Kidney (tissue), 13 donors: ENCODE measurements at regions not wholly inside any gene's neighbourhood (a gene's known extent, or its start where the extent isn't known, plus 50 kb on each side); places are given as distances from the start of the nearest gene placed in this dataset.

ENCODE experiments used
- DNase-seq, 5 donors: peaks; one replicate each; pipeline ENCODE4 v3.0.0-alpha.2; 2013 to 2020
- FAIRE-seq: peaks from 2 replicates; lab custom pipeline; 2012; peaks lifted over from hg19 to GRCh38; lab: Jason Lieb, UNC
- H3K27ac ChIP-seq, 2 donors: one replicate each; pipeline ENCODE4 v1.7.0; 2013; ENCODE audit warnings: low read depth in 2 of 2, low read length in 2 of 2, inconsistent platforms in 1 of 2
- H3K27me3 ChIP-seq: one replicate; pipeline ENCODE4 v1.7.1; 2013; ENCODE audit warnings: low read length, inconsistent platforms; ENCODE audit not compliant: control insufficient read depth, insufficient read depth
- H3K36me3 ChIP-seq, 3 donors: one replicate each; pipeline versions ENCODE4 v1.7.0 to v1.7.1; 2013; ENCODE audit warnings: low read length in 3 of 3, control low read depth in 1 of 3, inconsistent platforms in 1 of 3; ENCODE audit not compliant: insufficient read depth in 3 of 3, control insufficient read depth in 2 of 3
- H3K4me1 ChIP-seq, 3 donors: one replicate each; pipeline versions ENCODE4 v1.7.0 to v1.7.1; 2013; ENCODE audit warnings: low read length in 3 of 3, inconsistent platforms in 1 of 3, low read depth in 1 of 3; ENCODE audit not compliant: control insufficient read depth in 2 of 3, insufficient read depth in 2 of 3
- H3K4me3 ChIP-seq, 3 donors: one replicate each; pipeline versions ENCODE4 v1.7.0 to v1.8.1; 2013; ENCODE audit warnings: low read length in 3 of 3, control low read depth in 1 of 3, inconsistent platforms in 1 of 3
- H3K9ac ChIP-seq, 3 donors: one replicate each; pipeline versions ENCODE4 v1.7.0 to v1.7.1; 2013; ENCODE audit warnings: low read length in 3 of 3, control low read depth in 1 of 3, inconsistent platforms in 1 of 3
- H3K9me3 ChIP-seq, 3 donors: one replicate each; pipeline versions ENCODE4 v1.7.0 to v1.7.1; 2013; ENCODE audit warnings: low read length in 3 of 3, control low read depth in 1 of 3, inconsistent platforms in 1 of 3; ENCODE audit not compliant: control insufficient read depth in 2 of 3, insufficient read depth in 1 of 3
- intact Hi-C: fragments of 100-400 bp; cut with DNase I; formaldehyde crosslinking; loops from one replicate; pipeline ENCODE4 v1.11.1; 2022
- TF ChIP-seq, protein P1 (sequence below): IDR thresholded peaks from 3 replicates; pipeline ENCODE4 v1.5.1; 2012; ENCODE audit warnings: mild to moderate bottlenecking, moderate library complexity, borderline replicate concordance; ENCODE audit not compliant: insufficient read depth; ENCODE audit errors: extremely low read depth
- donor health status: control.
- donor health status: control.
- donor health status: control.
- donor health status: control.
- donor health status: control.
- donor health status: DM: yes; HTN: yes; CAD: no.
- donor health status: Normal renal cell carcinoma (clear cell type).

DNA sequence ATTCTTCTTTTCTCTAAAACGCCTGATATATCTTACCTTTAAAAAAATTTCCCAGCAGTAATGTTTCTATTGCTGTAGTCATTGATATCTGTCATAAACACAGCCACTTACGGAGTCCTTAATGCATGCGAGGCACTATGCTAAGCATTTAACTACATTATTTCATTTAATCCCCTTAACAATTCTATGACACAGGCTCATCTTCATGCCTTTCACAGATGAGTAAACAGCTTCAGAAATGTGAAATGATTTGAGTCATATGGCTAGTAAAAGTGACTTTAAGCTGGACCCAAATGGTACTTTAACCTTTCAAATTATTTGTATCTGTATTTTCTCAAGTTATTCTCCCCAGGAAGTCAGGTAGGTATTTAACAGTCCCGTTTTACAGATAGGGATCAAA lies 125.1 kb upstream of the FGGY start:
- TF ChIP-seq, protein P1, sequence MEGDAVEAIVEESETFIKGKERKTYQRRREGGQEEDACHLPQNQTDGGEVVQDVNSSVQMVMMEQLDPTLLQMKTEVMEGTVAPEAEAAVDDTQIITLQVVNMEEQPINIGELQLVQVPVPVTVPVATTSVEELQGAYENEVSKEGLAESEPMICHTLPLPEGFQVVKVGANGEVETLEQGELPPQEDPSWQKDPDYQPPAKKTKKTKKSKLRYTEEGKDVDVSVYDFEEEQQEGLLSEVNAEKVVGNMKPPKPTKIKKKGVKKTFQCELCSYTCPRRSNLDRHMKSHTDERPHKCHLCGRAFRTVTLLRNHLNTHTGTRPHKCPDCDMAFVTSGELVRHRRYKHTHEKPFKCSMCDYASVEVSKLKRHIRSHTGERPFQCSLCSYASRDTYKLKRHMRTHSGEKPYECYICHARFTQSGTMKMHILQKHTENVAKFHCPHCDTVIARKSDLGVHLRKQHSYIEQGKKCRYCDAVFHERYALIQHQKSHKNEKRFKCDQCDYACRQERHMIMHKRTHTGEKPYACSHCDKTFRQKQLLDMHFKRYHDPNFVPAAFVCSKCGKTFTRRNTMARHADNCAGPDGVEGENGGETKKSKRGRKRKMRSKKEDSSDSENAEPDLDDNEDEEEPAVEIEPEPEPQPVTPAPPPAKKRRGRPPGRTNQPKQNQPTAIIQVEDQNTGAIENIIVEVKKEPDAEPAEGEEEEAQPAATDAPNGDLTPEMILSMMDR, result no peak
- Histone ChIP-seq H3K27ac (no peak overlapping the region), H3K9me3 (peaks cover 0 to 5% (median 0%) of the 10 kb centered on the region in 3 donors), H3K4me1 (peaks cover 0 to 7% (median 0%) of the 10 kb centered on the region in 3 donors), H3K9ac (no peak overlapping the region), H3K4me3 (no peak overlapping the region), H3K27me3 (no peaks in the 10 kb centered on the region), H3K36me3 (no peaks in the 10 kb centered on the region)
- intact Hi-C loops, result no loop called here
- no peak for DNase-seq
- no peak for FAIRE-seq

DNA sequence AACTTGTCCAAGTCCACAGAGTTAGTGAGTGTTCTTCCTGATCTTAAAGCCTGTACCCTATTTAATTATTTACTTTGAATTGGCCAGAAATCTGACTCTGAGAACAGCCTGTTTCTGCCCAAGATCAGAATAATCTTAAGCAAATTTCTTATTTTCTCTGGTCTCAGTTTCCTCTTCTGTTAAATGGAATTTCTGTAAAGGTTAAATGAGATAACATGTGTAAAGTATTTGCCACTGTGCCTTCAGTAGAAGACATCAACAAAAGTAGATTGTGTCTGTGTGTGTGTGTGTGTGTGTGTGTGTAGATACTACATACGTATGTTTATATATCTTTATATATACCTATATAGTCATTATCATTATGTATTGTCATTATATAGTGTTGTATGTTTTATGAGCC lies 124.2 kb upstream of the FGGY start:
- intact Hi-C loops, result no loop called here
- Histone ChIP-seq H3K36me3 (no peaks in the 10 kb centered on the region), H3K27ac (no peak overlapping the region), H3K9me3 (peaks cover 0 to 5% (median 0%) of the 10 kb centered on the region in 3 donors), H3K4me1 (peaks cover 0 to 7% (median 0%) of the 10 kb centered on the region in 3 donors), H3K4me3 (no peak overlapping the region), H3K9ac (no peak overlapping the region), H3K27me3 (no peaks in the 10 kb centered on the region)
- TF ChIP-seq, protein P1, result no peak
- FAIRE-seq, result no peak
- DNase-seq, result no peak

DNA sequence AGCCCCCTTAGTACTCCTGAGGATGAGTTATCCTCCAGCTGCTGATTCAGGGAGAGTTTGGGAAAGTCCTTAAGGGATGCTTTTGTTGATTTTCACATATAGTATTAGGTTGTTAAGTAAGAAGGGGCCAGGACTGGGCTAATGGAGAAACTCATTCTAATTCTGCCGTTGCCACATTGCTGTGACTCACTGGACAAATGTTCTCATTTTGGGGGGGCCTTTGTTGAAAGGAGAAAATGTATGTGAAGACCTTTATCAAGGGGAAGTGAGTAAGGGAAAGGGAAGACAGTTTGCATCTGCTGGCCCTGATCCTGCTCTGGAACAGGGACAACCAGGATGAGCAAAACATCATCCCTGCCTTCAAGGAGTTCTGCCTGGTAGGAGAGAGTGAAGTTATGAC lies 123.2 kb upstream of the FGGY start:
- TF ChIP-seq, protein P1, result no peak
- H3K9me3 ChIP-seq, result no peaks in the 10 kb centered on the region
- H3K36me3 ChIP-seq, result no peaks in the 10 kb centered on the region
- no peak overlapping the region for H3K4me3 ChIP-seq
- DNase-seq (no peak), FAIRE-seq (no peak)
- H3K9ac ChIP-seq, result no peak overlapping the region
- intact Hi-C loops, result no loop called here
- H3K4me1 ChIP-seq, result peaks cover 0 to 7% (median 0%) of the 10 kb centered on the region in 3 donors
- H3K27me3 ChIP-seq, result no peaks in the 10 kb centered on the region
- H3K27ac ChIP-seq, result no peak overlapping the region

- Histone ChIP-seq H3K27me3 (no peaks in the 10 kb centered on the region), H3K9me3 (no peaks in the 10 kb centered on the region), H3K9ac (no peak overlapping the region), H3K4me1 (peaks cover 0 to 7% (median 4%) of the 10 kb centered on the region in 3 donors), H3K27ac (no peak overlapping the region), H3K4me3 (no peak overlapping the region), H3K36me3 (no peaks in the 10 kb centered on the region)
- TF ChIP-seq, protein P1, result no peak
- intact Hi-C loops, result no loop called here
- DNase-seq (no peak), FAIRE-seq (no peak)
These were observed 120.4 kb upstream of the FGGY start for GRCh38 chr1:59176471-59176870.
